IMR-90 (cell line): ENCODE measurements at regions not wholly inside any gene's neighbourhood (a gene's known extent, or its start where the extent isn't known, plus 50 kb on each side); places are given as distances from the start of the nearest gene placed in this dataset.

Experiments used
- ATAC-seq: fragments of 200-7000 bp; cut with Tn5 transposase; 2 replicates; pipeline ENCODE4 v1.9.1; 2020; ENCODE audit warnings: low read depth, mild to moderate bottlenecking, moderate library complexity
- BruUV-seq: library from RNA; stranded (reverse); fragments of 400-500 nt; replicated peaks from 2 replicates; lab custom pipeline; 2021; lab: Mats Ljungman, UMichigan
- CTCF ChIA-PET: fragments of 300-600 bp; formaldehyde crosslinking; extraction: SDS; loops from one replicate; lab custom pipeline; 2021; ENCODE audit warnings: antibody characterized with exemption; lab: Yijun Ruan, JAX
- POLR2A ChIA-PET: fragments of 300-600 bp; sonication (Branson Sonifier 250); formaldehyde crosslinking; loops from one replicate; lab custom pipeline; 2022; ENCODE audit warnings: antibody characterized with exemption; ENCODE audit not compliant: unreplicated experiment; lab: Charles Lee
- DNase-seq: peaks from one replicate; pipeline ENCODE4 v3.0.0; 2013
- H2AFZ ChIP-seq: replicated peaks from 2 replicates; pipeline ENCODE3; 2013; ENCODE audit warnings: low read length, mild to moderate bottlenecking; ENCODE audit not compliant: poor library complexity
- H2AK5ac ChIP-seq: 2 replicates; pipeline ENCODE4 v1.6.1; 2013; ENCODE audit warnings: low read depth, low read length, inconsistent platforms
- H2AK9ac ChIP-seq: replicated peaks from 2 replicates; pipeline ENCODE3; 2013; ENCODE audit warnings: mild to moderate bottlenecking, low read depth, low read length, moderate library complexity; ENCODE audit not compliant: poor library complexity
- H2BK120ac ChIP-seq: 2 replicates; pipeline ENCODE4 v1.6.1; 2013; ENCODE audit warnings: low read depth, low read length, inconsistent platforms
- H2BK15ac ChIP-seq: 3 replicates; pipeline ENCODE4 v1.6.1; 2013; ENCODE audit warnings: low read depth, low read length, inconsistent platforms
- H2BK20ac ChIP-seq: 2 replicates; pipeline ENCODE4 v1.6.1; 2013; ENCODE audit warnings: low read depth, mild to moderate bottlenecking, inconsistent platforms, low read length, moderate library complexity
- H2BK5ac ChIP-seq: 2 replicates; pipeline ENCODE4 v1.6.1; 2013; ENCODE audit warnings: mild to moderate bottlenecking, low read depth, low read length, inconsistent platforms; ENCODE audit not compliant: poor library complexity, severe bottlenecking
- H3K14ac ChIP-seq: replicated peaks from 2 replicates; pipeline ENCODE4 v1.6.1; 2013; ENCODE audit warnings: low read depth, low read length, inconsistent platforms
- H3K18ac ChIP-seq: 2 replicates; pipeline ENCODE4 v1.6.1; 2013; ENCODE audit warnings: low read depth, low read length, control low read depth
- H3K23ac ChIP-seq: 2 replicates; pipeline ENCODE4 v1.6.1; 2013; ENCODE audit warnings: low read depth, low read length, inconsistent platforms
- H3K27ac ChIP-seq: 2 replicates; pipeline ENCODE4 v1.5.1; 2013; ENCODE audit warnings: mild to moderate bottlenecking, control low read depth, low read length; ENCODE audit not compliant: insufficient read depth
- H3K27me3 ChIP-seq: 2 replicates; pipeline ENCODE4 v1.6.1; 2013; ENCODE audit warnings: low read length; ENCODE audit not compliant: control insufficient read depth, insufficient read depth
- H3K36me3 ChIP-seq: 2 replicates; pipeline ENCODE4 v1.6.1; 2013; ENCODE audit warnings: low read length, mixed read lengths; ENCODE audit not compliant: control insufficient read depth, insufficient read depth
- H3K4ac ChIP-seq: 2 replicates; pipeline ENCODE4 v1.6.1; 2013; ENCODE audit warnings: low read depth, low read length, inconsistent platforms
- H3K4me1 ChIP-seq: 2 replicates; pipeline ENCODE4 v1.6.1; 2013; ENCODE audit warnings: low read length, mixed read lengths; ENCODE audit not compliant: control insufficient read depth, insufficient read depth
- H3K4me2 ChIP-seq: 2 replicates; pipeline ENCODE4 v1.6.1; 2013; ENCODE audit warnings: low read depth, mild to moderate bottlenecking, control low read depth, low read length, moderate library complexity
- H3K4me3 ChIP-seq: 2 replicates; pipeline ENCODE4 v1.5.1; 2013; ENCODE audit warnings: low read depth, mild to moderate bottlenecking, control low read depth, low read length, moderate library complexity; ENCODE audit not compliant: insufficient read depth
- H3K56ac ChIP-seq: 2 replicates; pipeline ENCODE4 v1.6.1; 2013; ENCODE audit warnings: low read length, inconsistent platforms; ENCODE audit not compliant: insufficient read depth; ENCODE audit errors: extremely low read depth
- H3K79me1 ChIP-seq, 2 experiments: 2 replicates each; pipeline ENCODE4 v1.6.1; 2013; ENCODE audit warnings: low read length in 2 of 2, inconsistent platforms in 1 of 2, low read depth in 1 of 2
- H3K9ac ChIP-seq: 2 replicates; pipeline ENCODE4 v1.6.1; 2013; ENCODE audit warnings: low read depth, low read length, control low read depth
- H3K9me1 ChIP-seq: 2 replicates; pipeline ENCODE4 v1.6.1; 2013; ENCODE audit warnings: low read length, inconsistent platforms; ENCODE audit not compliant: insufficient read depth
- H3K9me3 ChIP-seq: 2 replicates; pipeline ENCODE4 v1.6.1; 2013; ENCODE audit warnings: low read length; ENCODE audit not compliant: control insufficient read depth, insufficient read depth
- H4K20me1 ChIP-seq: 2 replicates; pipeline ENCODE4 v1.6.1; 2013; ENCODE audit warnings: low read length, inconsistent platforms; ENCODE audit not compliant: insufficient read depth
- H4K5ac ChIP-seq: 2 replicates; pipeline ENCODE4 v1.6.1; 2013; ENCODE audit warnings: mild to moderate bottlenecking, low read depth, low read length, control low read depth
- H4K8ac ChIP-seq, 2 experiments: 2 replicates each; pipeline ENCODE4 v1.6.1; 2013; ENCODE audit warnings: low read depth in 2 of 2, low read length in 2 of 2, control low read depth in 1 of 2, inconsistent platforms in 1 of 2
- H4K91ac ChIP-seq: 2 replicates; pipeline ENCODE4 v1.6.1; 2013; ENCODE audit warnings: low read depth, low read length, inconsistent platforms; ENCODE audit not compliant: insufficient read depth
- BHLHE40 ChIP-seq: fragments of 150-350 bp; IDR thresholded peaks from 2 replicates; pipeline ENCODE4 v1.6.1; 2016; ENCODE audit warnings: mild to moderate bottlenecking, low read depth, low read length
- CEBPB ChIP-seq: IDR thresholded peaks from 2 replicates; pipeline ENCODE4 v1.6.1; 2012; ENCODE audit warnings: low read depth, low read length, improper control_type of control experiment
- CTCF ChIP-seq: conservative IDR thresholded peaks from 2 replicates; pipeline ENCODE4 v1.5.1; 2012; ENCODE audit warnings: mild to moderate bottlenecking, low read depth, low read length, improper control_type of control experiment
- ELK1 ChIP-seq: fragments of 150-350 bp; IDR thresholded peaks from 2 replicates; pipeline ENCODE4 v1.6.1; 2016; ENCODE audit warnings: low read depth, mild to moderate bottlenecking, low read length, moderate library complexity, borderline replicate concordance
- FOS ChIP-seq: fragments of 150-350 bp; IDR thresholded peaks from 2 replicates; pipeline ENCODE4 v1.6.1; 2016; ENCODE audit warnings: low read depth, low read length
- MAFK ChIP-seq: IDR thresholded peaks from 2 replicates; pipeline ENCODE4 v1.6.1; 2012; ENCODE audit warnings: low read depth, low read length, improper control_type of control experiment
- MXI1 ChIP-seq: IDR thresholded peaks from 2 replicates; pipeline ENCODE4 v1.6.1; 2012; ENCODE audit warnings: low read depth, mild to moderate bottlenecking, low read length, moderate library complexity, borderline replicate concordance
- NFE2L2 ChIP-seq: fragments of 150-350 bp; IDR thresholded peaks from 2 replicates; pipeline ENCODE4 v1.6.1; 2016; ENCODE audit warnings: low read depth, mild to moderate bottlenecking, low read length
- POLR2A ChIP-seq: IDR thresholded peaks from 2 replicates; pipeline ENCODE4 v1.6.1; 2012; ENCODE audit warnings: mild to moderate bottlenecking, low read depth, low read length
- RAD21 ChIP-seq: IDR thresholded peaks from 2 replicates; pipeline ENCODE4 v1.6.1; 2012; ENCODE audit warnings: low read length, improper control_type of control experiment
- RCOR1 ChIP-seq: IDR thresholded peaks from 2 replicates; pipeline ENCODE4 v1.6.1; 2012; ENCODE audit warnings: mild to moderate bottlenecking, low read length, improper control_type of control experiment; ENCODE audit not compliant: insufficient replicate concordance
- RFX5 ChIP-seq: IDR thresholded peaks from 2 replicates; pipeline ENCODE4 v1.8.0; 2012; ENCODE audit warnings: low read depth, mild to moderate bottlenecking, low read length, moderate library complexity
- SMC3 ChIP-seq: fragments of 150-350 bp; IDR thresholded peaks from 2 replicates; pipeline ENCODE4 v1.6.1; 2016; ENCODE audit warnings: low read depth, mild to moderate bottlenecking, antibody characterized with exemption, low read length, moderate library complexity
- WGBS, 2 experiments: methylation state at CpG; one replicate each; pipeline versions ENCODE4 v1.1.5 to v1.1.7; 2013; ENCODE audit warnings: missing lambda C conversion rate in 2 of 2; ENCODE audit not compliant: insufficient read length in 1 of 2; ENCODE audit errors: extremely low coverage in 2 of 2; 5-methylcytosine and 5-hydroxymethylcytosine counted together
- dilution Hi-C: fragments of 300-500 bp; cut with HindIII; formaldehyde crosslinking; loops from one replicate; pipeline ENCODE4 v1.14.3; 2018; ENCODE audit warnings: low sequenced_read_pairs; ENCODE audit not compliant: unreplicated experiment
- in situ Hi-C: fragments of 300-500 bp; cut with MboI; formaldehyde crosslinking; loops from 3 replicates; pipeline ENCODE4 v1.14.3; 2019; ENCODE audit warnings: low sequenced_read_pairs, inconsistent platforms, mixed read lengths
- intact Hi-C: fragments of 100-400 bp; cut with micrococcal nuclease; formaldehyde crosslinking; loops from 2 replicates; pipeline ENCODE4 v1.10.0; 2022

GRCh38 chr4:14787221-14787620, 215.1 kb upstream of the CPEB2 start:
- BruUV-seq = no TSS peak
- Histone ChIP-seq H2AK5ac (no peak overlapping the region), H3K23ac (no peak overlapping the region), H3K9me3 (no peaks in the 10 kb centered on the region), H3K79me1 (no peaks in the 10 kb centered on the region), H2BK5ac (no peak overlapping the region), H3K56ac (no peak overlapping the region), H3K36me3 (no peaks in the 10 kb centered on the region), H4K91ac (no peak overlapping the region), H3K18ac (no peak overlapping the region), H3K9ac (no peak overlapping the region), H3K4me1 (no peaks in the 10 kb centered on the region), H4K20me1 (no peaks in the 10 kb centered on the region), H3K4me2 (no peak overlapping the region), H3K27me3 (no peaks in the 10 kb centered on the region), H2BK15ac (no peak overlapping the region), H3K4ac (no peak overlapping the region), H4K5ac (no peak overlapping the region), H3K27ac (no peak overlapping the region), H2AK9ac (no peak overlapping the region), H3K4me3 (no peak overlapping the region), H2BK120ac (no peak overlapping the region), H2AFZ (no peak overlapping the region), H3K9me1 (no peaks in the 10 kb centered on the region), H3K14ac (no peak overlapping the region), H4K8ac (no peak overlapping the region), H2BK20ac (no peak overlapping the region)
- DNase-seq (no peak), ATAC-seq (no peak)
- 50% methylated on average over 2 of the region's 4 CpGs; no CpG with 5 or more reads in 1 of the 2 experiments for WGBS, 2 experiments
- CTCF ChIA-PET = no interaction called here
- dilution Hi-C loops = no loop called here
- TF ChIP-seq CTCF (no peak), SMC3 (no peak), BHLHE40 (no peak), RAD21 (no peak), POLR2A (no peak), ELK1 (no peak), FOS (no peak), RCOR1 (no peak), MXI1 (no peak), MAFK (no peak), RFX5 (no peak), NFE2L2 (no peak), CEBPB (no peak)
- intact Hi-C loops = no loop called here
- POLR2A ChIA-PET = no interaction called here
- in situ Hi-C loops = no loop called here
